ENCODE measurements at regions not wholly inside any gene's neighbourhood (a gene's known extent, or its start where the extent isn't known, plus 50 kb on each side); places are given as distances from the start of the nearest gene placed in this dataset.

DNA sequence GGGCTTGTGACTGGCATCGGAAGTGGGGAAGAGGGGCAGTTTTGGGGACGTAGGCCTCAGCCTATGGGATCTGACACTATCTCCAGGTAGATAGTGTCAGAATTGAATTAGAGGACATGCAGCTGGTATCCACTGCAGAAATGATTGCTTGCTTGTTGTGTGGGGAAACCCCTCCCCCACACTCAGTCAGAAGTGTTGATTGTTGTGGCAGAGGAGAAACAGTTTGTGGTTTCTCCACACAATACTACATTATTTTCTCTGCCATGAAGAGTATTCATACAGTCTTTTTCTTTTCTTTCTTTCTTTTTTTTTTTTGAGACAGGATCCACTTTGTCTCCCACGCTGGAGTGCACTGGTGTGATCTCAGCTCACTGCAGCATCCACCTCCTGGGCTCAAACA lies 113.9 kb downstream of the ARRDC3 start:
- Histone ChIP-seq H3K36me3 (ENCODE audit: control insufficient read depth, insufficient read depth, low read length) (no peaks in the 10 kb centered on the region), H3K4me3 (ENCODE audit: low read depth, low read length) (no peak overlapping the region), H3K27me3 (ENCODE audit: control insufficient read depth, insufficient read depth, low read length) (no peaks in the 10 kb centered on the region), H3K27ac (ENCODE audit: insufficient read depth, low read length, poor library complexity, severe bottlenecking) (no peak overlapping the region), H3K9me3 (ENCODE audit: control insufficient read depth in 2 of 2, low read length in 2 of 2) (no peaks in the 10 kb centered on the region), H3K4me1 (ENCODE audit: control insufficient read depth, insufficient read depth, low read length, poor library complexity, severe bottlenecking) (no peaks in the 10 kb centered on the region)
- Mint-ChIP-seq H3K9me3 (peaks cover 0 to 1% (median 0%) of the 10 kb centered on the region in 7 donors), H3K4me3 (no peak overlapping the region), H3K27ac (peak overlapping the region in 1 of 3 donors; percentile 60), H3K27me3 (no peaks in the 10 kb centered on the region), H3K36me3 (no peaks in the 10 kb centered on the region), H3K4me1 (peaks cover 0 to 18% (median 8%) of the 10 kb centered on the region in 4 donors)
- DNase-seq: peak in 1 of 3 donors; percentile 41
- no peak for ATAC-seq (ENCODE audit: low read depth in 2 of 2)

DNA sequence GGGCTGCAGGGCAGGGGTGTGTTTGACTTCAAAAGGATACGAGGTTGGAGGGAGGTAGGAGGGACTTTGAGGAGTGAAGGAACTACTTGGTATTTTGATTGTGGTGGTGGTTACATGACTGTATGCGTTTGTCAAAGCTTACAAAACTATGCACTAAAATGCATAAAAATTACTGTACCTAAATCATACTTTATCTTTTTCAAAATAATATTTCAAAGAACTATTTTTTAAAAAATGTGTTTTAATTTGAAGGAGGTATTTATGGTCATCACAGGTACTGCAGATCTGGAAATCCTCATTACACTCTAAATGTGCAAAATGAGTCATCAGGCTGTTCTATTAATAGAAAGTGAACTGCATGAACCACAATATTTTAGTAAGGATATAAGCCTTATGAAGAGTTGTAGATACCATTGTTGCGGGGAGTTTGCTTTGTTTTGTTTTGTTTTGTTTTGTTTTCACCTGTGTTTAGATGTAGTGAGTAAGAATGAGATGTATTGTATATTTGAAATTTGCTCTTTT lies 116.9 kb downstream of the ARRDC3 start:
- Histone ChIP-seq H3K4me1 (ENCODE audit: control insufficient read depth, insufficient read depth, low read length, poor library complexity, severe bottlenecking) (no peaks in the 10 kb centered on the region), H3K9me3 (ENCODE audit: control insufficient read depth in 2 of 2, low read length in 2 of 2) (no peaks in the 10 kb centered on the region), H3K27me3 (ENCODE audit: control insufficient read depth, insufficient read depth, low read length) (no peaks in the 10 kb centered on the region), H3K4me3 (ENCODE audit: low read depth, low read length) (no peak overlapping the region), H3K27ac (ENCODE audit: insufficient read depth, low read length, poor library complexity, severe bottlenecking) (no peak overlapping the region), H3K36me3 (ENCODE audit: control insufficient read depth, insufficient read depth, low read length) (no peaks in the 10 kb centered on the region)
- H3K4me3 Mint-ChIP-seq: no peak overlapping the region
- H3K36me3 Mint-ChIP-seq: no peaks in the 10 kb centered on the region
- H3K9me3 Mint-ChIP-seq: peaks cover 0 to 1% (median 0%) of the 10 kb centered on the region in 7 donors
- DNase-seq (peak in 1 of 3 donors; percentile 49), ATAC-seq (ENCODE audit: low read depth in 2 of 2) (peak; percentile 59 to 69)
- H3K27ac Mint-ChIP-seq: peak overlapping the region in 1 of 3 donors; percentile 80
- no peaks in the 10 kb centered on the region for H3K27me3 Mint-ChIP-seq
- peaks cover 0 to 18% (median 8%) of the 10 kb centered on the region in 4 donors for H3K4me1 Mint-ChIP-seq

DNA sequence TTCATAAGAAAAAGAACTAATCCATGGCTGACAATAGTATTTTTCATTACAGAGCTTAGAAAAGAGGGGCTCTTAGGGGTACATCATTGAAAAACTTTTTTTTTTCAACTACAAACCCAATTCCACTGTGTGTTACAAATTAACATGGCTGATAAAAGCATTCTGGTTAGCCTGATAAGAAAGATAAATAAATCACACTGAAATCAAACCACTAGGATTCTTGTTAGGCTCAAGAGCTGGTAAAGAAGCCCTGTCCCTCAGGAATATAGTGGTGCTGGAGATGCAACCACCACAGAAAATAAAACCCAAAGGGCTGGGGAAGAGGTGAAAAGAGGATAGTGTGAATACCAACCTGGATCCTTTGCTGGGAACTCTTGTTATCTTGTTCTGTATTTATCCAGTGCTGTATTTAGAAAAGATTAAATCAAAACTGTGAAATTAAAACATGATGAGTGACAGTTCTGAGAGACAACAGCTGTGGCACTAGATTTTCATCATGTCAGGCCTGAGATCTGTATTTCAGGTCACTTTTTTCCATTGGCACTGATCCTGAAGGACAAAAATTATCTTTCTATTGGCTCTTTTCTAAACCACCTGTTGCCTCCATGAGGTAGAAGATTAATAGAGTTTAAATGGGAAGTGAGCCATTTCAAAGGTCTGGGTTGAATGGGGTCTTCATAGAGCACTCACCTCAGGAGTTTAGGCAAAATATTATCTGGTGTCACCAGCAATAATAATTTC lies 118.6 kb downstream of the ARRDC3 start:
- Histone ChIP-seq H3K4me3 (ENCODE audit: low read depth, low read length) (no peak overlapping the region), H3K4me1 (ENCODE audit: control insufficient read depth, insufficient read depth, low read length, poor library complexity, severe bottlenecking) (no peaks in the 10 kb centered on the region), H3K27ac (ENCODE audit: insufficient read depth, low read length, poor library complexity, severe bottlenecking) (no peak overlapping the region), H3K36me3 (ENCODE audit: control insufficient read depth, insufficient read depth, low read length) (no peaks in the 10 kb centered on the region), H3K27me3 (ENCODE audit: control insufficient read depth, insufficient read depth, low read length) (no peaks in the 10 kb centered on the region), H3K9me3 (ENCODE audit: control insufficient read depth in 2 of 2, low read length in 2 of 2) (no peaks in the 10 kb centered on the region)
- Mint-ChIP-seq H3K9me3 (peaks cover 0 to 3% (median 0%) of the 10 kb centered on the region in 7 donors), H3K27ac (no peak overlapping the region), H3K27me3 (peaks cover 4% of the 10 kb centered on the region), H3K36me3 (no peaks in the 10 kb centered on the region), H3K4me3 (no peak overlapping the region), H3K4me1 (peaks cover 0 to 18% (median 8%) of the 10 kb centered on the region in 4 donors)
- DNase-seq (no peak), ATAC-seq (ENCODE audit: low read depth in 2 of 2) (no peak)

DNA sequence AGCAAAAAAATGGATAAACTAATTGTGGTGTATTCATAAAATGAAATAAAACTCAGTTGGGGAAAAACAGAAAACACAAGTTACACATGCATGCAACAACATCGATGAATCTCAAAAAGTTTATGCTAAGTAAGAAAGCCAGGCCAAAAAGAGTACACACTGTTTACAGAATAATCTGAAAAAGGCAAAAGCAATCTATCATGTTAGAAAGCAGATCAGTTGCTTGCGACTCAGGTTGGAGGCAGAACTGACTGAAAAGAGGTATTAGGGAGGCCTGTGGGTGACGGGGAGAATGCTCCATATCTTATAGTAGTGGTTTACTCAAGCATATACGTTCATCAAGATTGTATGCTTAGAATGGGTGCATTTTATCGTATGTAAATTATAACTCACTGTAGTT lies 119.2 kb downstream of the ARRDC3 start:
- ATAC-seq (ENCODE audit: low read depth in 2 of 2) (no peak), DNase-seq (no peak)
- no peaks in the 10 kb centered on the region for H3K9me3 ChIP-seq (ENCODE audit: control insufficient read depth in 2 of 2, low read length in 2 of 2)
- H3K36me3 ChIP-seq (ENCODE audit: control insufficient read depth, insufficient read depth, low read length): no peaks in the 10 kb centered on the region
- no peaks in the 10 kb centered on the region for H3K27me3 ChIP-seq (ENCODE audit: control insufficient read depth, insufficient read depth, low read length)
- Mint-ChIP-seq H3K27ac (no peak overlapping the region), H3K27me3 (peaks cover 5% of the 10 kb centered on the region), H3K4me1 (peaks cover 0 to 13% (median 8%) of the 10 kb centered on the region in 4 donors), H3K36me3 (no peaks in the 10 kb centered on the region), H3K4me3 (no peak overlapping the region), H3K9me3 (peaks cover 0 to 3% (median 0%) of the 10 kb centered on the region in 7 donors)
- no peak overlapping the region for H3K27ac ChIP-seq (ENCODE audit: insufficient read depth, low read length, poor library complexity, severe bottlenecking)
- H3K4me1 ChIP-seq (ENCODE audit: control insufficient read depth, insufficient read depth, low read length, poor library complexity, severe bottlenecking): no peaks in the 10 kb centered on the region
- no peak overlapping the region for H3K4me3 ChIP-seq (ENCODE audit: low read depth, low read length)

DNA sequence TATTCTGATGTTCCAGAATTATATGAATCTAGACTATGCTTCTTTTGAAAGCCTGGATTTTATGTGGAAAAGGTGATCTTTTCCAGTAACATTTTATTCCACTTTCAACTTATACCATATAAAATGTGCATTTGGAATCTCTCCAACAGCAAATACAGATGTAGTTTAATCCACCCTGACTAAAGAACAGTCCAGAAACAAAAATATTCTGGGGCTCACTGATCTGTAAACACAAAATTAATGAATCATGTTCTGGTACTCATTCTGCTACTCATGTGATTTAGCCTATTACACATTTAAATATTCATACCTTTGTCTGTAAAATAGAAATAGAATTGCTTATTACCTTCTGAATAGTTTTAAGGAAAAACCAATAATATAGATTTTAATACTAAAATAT lies 125.8 kb downstream of the ARRDC3 start:
- peaks cover 18% of the 10 kb centered on the region for H3K27me3 Mint-ChIP-seq
- H3K9me3 Mint-ChIP-seq: peaks cover 0 to 3% (median 0%) of the 10 kb centered on the region in 7 donors
- Histone ChIP-seq H3K27ac (ENCODE audit: insufficient read depth, low read length, poor library complexity, severe bottlenecking) (no peak overlapping the region), H3K36me3 (ENCODE audit: control insufficient read depth, insufficient read depth, low read length) (no peaks in the 10 kb centered on the region), H3K9me3 (ENCODE audit: control insufficient read depth in 2 of 2, low read length in 2 of 2) (no peaks in the 10 kb centered on the region), H3K4me3 (ENCODE audit: low read depth, low read length) (no peak overlapping the region), H3K27me3 (ENCODE audit: control insufficient read depth, insufficient read depth, low read length) (no peaks in the 10 kb centered on the region), H3K4me1 (ENCODE audit: control insufficient read depth, insufficient read depth, low read length, poor library complexity, severe bottlenecking) (no peaks in the 10 kb centered on the region)
- no peak for ATAC-seq (ENCODE audit: low read depth in 2 of 2)
- H3K36me3 Mint-ChIP-seq: no peaks in the 10 kb centered on the region
- no peak for DNase-seq
- peaks cover 0 to 2% (median 0%) of the 10 kb centered on the region in 4 donors for H3K4me1 Mint-ChIP-seq
- no peak overlapping the region for H3K27ac Mint-ChIP-seq
- H3K4me3 Mint-ChIP-seq: no peak overlapping the region

DNA sequence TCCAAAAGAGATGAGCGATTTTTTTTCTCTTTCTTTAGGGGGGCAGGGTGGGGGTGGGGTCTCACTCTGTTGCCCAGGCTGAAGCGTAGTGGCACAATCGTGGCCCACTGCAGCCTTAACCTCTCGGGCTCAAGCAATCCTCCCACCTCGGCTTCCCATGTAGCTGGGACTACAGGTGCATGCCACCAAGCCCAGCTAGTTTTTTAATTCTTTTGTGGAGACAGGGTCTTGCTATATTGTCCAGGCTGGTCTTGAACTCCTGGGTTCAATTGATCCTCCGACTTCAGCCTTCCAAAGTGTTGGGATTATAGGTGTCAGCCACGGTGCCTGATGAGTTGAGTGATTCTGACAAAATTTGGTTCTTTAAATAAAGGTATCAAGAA lies 127.0 kb downstream of the ARRDC3 start:
- Mint-ChIP-seq H3K4me1 (peaks cover 0 to 2% (median 0%) of the 10 kb centered on the region in 4 donors), H3K27me3 (peaks cover 18% of the 10 kb centered on the region), H3K9me3 (peaks cover 0 to 3% (median 0%) of the 10 kb centered on the region in 7 donors), H3K4me3 (no peak overlapping the region), H3K36me3 (no peaks in the 10 kb centered on the region), H3K27ac (no peak overlapping the region)
- Histone ChIP-seq H3K9me3 (ENCODE audit: control insufficient read depth in 2 of 2, low read length in 2 of 2) (no peaks in the 10 kb centered on the region), H3K4me1 (ENCODE audit: control insufficient read depth, insufficient read depth, low read length, poor library complexity, severe bottlenecking) (no peaks in the 10 kb centered on the region), H3K27ac (ENCODE audit: insufficient read depth, low read length, poor library complexity, severe bottlenecking) (no peak overlapping the region), H3K36me3 (ENCODE audit: control insufficient read depth, insufficient read depth, low read length) (no peaks in the 10 kb centered on the region), H3K27me3 (ENCODE audit: control insufficient read depth, insufficient read depth, low read length) (no peaks in the 10 kb centered on the region), H3K4me3 (ENCODE audit: low read depth, low read length) (no peak overlapping the region)
- ATAC-seq (ENCODE audit: low read depth in 2 of 2) (no peak), DNase-seq (no peak)

DNA sequence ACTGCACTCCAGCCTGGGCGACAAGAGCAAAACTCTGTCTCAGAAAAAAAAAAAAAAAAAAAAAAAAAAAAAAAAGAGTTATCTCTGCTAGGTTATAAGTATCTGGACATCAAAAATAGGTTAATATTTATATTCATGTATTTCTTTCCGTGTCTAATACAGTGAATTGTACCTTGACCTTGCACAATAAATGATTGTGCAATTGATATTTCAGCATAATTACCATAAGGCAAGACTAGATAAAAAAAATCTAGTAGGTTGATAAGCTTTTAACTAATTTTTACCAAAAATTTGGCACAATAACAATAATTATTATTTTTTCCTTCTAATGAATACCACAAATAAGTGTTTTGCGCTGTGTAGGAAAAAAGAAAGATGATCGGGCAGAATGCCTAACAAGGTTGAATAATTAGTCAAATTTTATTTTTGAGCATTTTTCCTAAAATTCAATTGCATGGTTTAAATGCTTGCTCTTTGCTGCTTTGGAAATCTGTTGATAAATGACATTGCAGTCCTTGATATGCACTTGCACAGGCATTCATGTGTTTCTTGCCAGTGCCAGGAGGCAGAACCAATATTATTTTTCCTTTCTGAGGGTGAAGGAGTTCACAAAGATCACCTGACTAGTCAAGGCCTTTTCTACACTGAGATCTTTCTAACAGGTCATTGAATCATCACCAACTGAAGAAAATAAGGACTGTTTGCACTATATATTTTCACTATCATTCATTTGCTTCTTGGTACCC lies 127.5 kb downstream of the ARRDC3 start:
- Histone ChIP-seq H3K9me3 (ENCODE audit: control insufficient read depth in 2 of 2, low read length in 2 of 2) (no peaks in the 10 kb centered on the region), H3K27ac (ENCODE audit: insufficient read depth, low read length, poor library complexity, severe bottlenecking) (no peak overlapping the region), H3K4me1 (ENCODE audit: control insufficient read depth, insufficient read depth, low read length, poor library complexity, severe bottlenecking) (no peaks in the 10 kb centered on the region), H3K36me3 (ENCODE audit: control insufficient read depth, insufficient read depth, low read length) (no peaks in the 10 kb centered on the region), H3K27me3 (ENCODE audit: control insufficient read depth, insufficient read depth, low read length) (no peaks in the 10 kb centered on the region), H3K4me3 (ENCODE audit: low read depth, low read length) (no peak overlapping the region)
- peaks cover 0 to 2% (median 0%) of the 10 kb centered on the region in 4 donors for H3K4me1 Mint-ChIP-seq
- no peak for DNase-seq
- H3K9me3 Mint-ChIP-seq: peaks cover 0 to 3% (median 0%) of the 10 kb centered on the region in 7 donors
- H3K36me3 Mint-ChIP-seq: no peaks in the 10 kb centered on the region
- H3K4me3 Mint-ChIP-seq: no peak overlapping the region
- ATAC-seq (ENCODE audit: low read depth in 2 of 2): no peak
- peaks cover 18% of the 10 kb centered on the region for H3K27me3 Mint-ChIP-seq
- H3K27ac Mint-ChIP-seq: no peak overlapping the region

Data from CD4-positive, CD25-positive, alpha-beta regulatory T cell (primary cell).